ENCODE measurements at regions not wholly inside any gene's neighbourhood (a gene's known extent, or its start where the extent isn't known, plus 50 kb on each side); places are given as distances from the start of the nearest gene placed in this dataset.

GRCh38 chr11:123378096-123378495 is 52.0 kb upstream of the GRAMD1B start:
- no peak for DNase-seq

GRCh38 chr11:123377355-123377754 is 52.7 kb upstream of the GRAMD1B start:
- DNase-seq: no peak

- DNase-seq: no peak
Observed at GRCh38 chr11:123375832-123376231, 54.2 kb upstream of the GRAMD1B start.

- DNase-seq: no peak
Observed at GRCh38 chr11:123374622-123374968, 55.5 kb upstream of the GRAMD1B start.

- DNase-seq: no peak
Observed at GRCh38 chr11:123373754-123374621, 56.1 kb upstream of the GRAMD1B start.

- no peak for DNase-seq
Observed at GRCh38 chr11:123371506-123372297, 58.4 kb upstream of the GRAMD1B start.

GRCh38 chr11:123366924-123367323 is 63.1 kb upstream of the GRAMD1B start:
- no peak for DNase-seq

GRCh38 chr11:123365955-123366354 is 64.1 kb upstream of the GRAMD1B start:
- no peak for DNase-seq

GRCh38 chr11:123364080-123364479 is 66.0 kb upstream of the GRAMD1B start:
- DNase-seq: no peak

GRCh38 chr11:123363556-123363955 is 66.5 kb upstream of the GRAMD1B start:
- no peak for DNase-seq

- DNase-seq: no peak
Observed at GRCh38 chr11:123362941-123363340, 67.1 kb upstream of the GRAMD1B start.

GRCh38 chr11:123362186-123362585 is 67.9 kb upstream of the GRAMD1B start:
- DNase-seq: no peak

- no peak for DNase-seq
Observed at GRCh38 chr11:123361110-123361509, 69.0 kb upstream of the GRAMD1B start.

GRCh38 chr11:123360267-123360936 is 69.7 kb upstream of the GRAMD1B start:
- DNase-seq: no peak

GRCh38 chr11:123357990-123358827 is 71.9 kb upstream of the GRAMD1B start:
- no peak for DNase-seq

- DNase-seq: no peak
Observed at GRCh38 chr11:123357353-123357989, 72.6 kb upstream of the GRAMD1B start.

- DNase-seq: no peak
Observed at GRCh38 chr11:123356539-123356938, 73.5 kb upstream of the GRAMD1B start.

GRCh38 chr11:123354371-123354975 is 75.6 kb upstream of the GRAMD1B start:
- no peak for DNase-seq

GRCh38 chr11:123351375-123351774 is 78.7 kb upstream of the GRAMD1B start:
- DNase-seq: no peak

GRCh38 chr11:123349382-123349781 is 80.7 kb upstream of the GRAMD1B start:
- DNase-seq: no peak

- DNase-seq: no peak
Observed at GRCh38 chr11:123344790-123345357, 85.2 kb upstream of the GRAMD1B start.

All from stimulated activated naive CD4-positive, alpha-beta T cell (primary cell).